ENCODE measurements at regions not wholly inside any gene's neighbourhood (a gene's known extent, or its start where the extent isn't known, plus 50 kb on each side); places are given as distances from the start of the nearest gene placed in this dataset.
"Not testable (repeated sequence)": the region's sequence is repeated elsewhere in the genome, so short reads cannot be mapped to it uniquely, and the experiment has no call there.

- DNase-seq, result no peak
- H3K27me3 ChIP-seq (ENCODE audit: low read depth), result peaks cover 72% of the 10 kb centered on the region
- intact Hi-C loops (cut with micrococcal nuclease), result no loop called here
- no peak overlapping the region for H3K27ac ChIP-seq (replicated peaks)
- no peaks in the 10 kb centered on the region for H3K9me3 ChIP-seq (replicated peaks)
- no peak for TF ChIP-seq CTCF (IDR thresholded peaks at IDR 0.05; ENCODE audit: borderline replicate concordance)
- no peaks in the 10 kb centered on the region for H3K36me3 ChIP-seq
- no peaks in the 10 kb centered on the region for H3K4me1 ChIP-seq
- no peak overlapping the region for H3K4me3 ChIP-seq
These were observed 66.3 kb downstream of the MRPL36 start for GRCh38 chr5:1733369-1733768.

DNA sequence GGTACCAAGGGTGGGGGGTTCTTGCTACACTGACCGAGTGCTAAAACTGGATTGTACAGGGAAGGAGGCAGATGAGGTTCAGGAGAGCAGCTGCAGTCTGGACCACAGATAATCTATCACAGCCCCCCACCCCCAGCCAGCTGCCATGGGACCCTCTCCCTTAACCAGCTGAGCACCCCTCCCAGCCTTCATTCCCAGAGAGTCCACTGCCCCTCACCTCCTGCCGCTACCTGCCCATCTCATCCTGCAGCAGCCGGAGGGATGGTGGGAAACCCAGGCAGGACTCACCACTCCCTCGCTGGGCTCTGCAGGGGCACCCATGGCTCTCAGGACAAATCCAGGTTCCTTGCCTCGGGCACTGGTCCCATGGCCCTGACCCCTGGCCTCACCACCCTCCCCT, 66.7 kb downstream of the MRPL36 start:
- DNase-seq, result no peak
- intact Hi-C loops (cut with micrococcal nuclease), result no loop called here
- no peak overlapping the region for H3K4me3 ChIP-seq
- no peak for TF ChIP-seq CTCF (IDR thresholded peaks at IDR 0.05; ENCODE audit: borderline replicate concordance)
- H3K36me3 ChIP-seq, result no peaks in the 10 kb centered on the region
- no peaks in the 10 kb centered on the region for H3K9me3 ChIP-seq (replicated peaks)
- peaks cover 73% of the 10 kb centered on the region for H3K27me3 ChIP-seq (ENCODE audit: low read depth)
- no peaks in the 10 kb centered on the region for H3K4me1 ChIP-seq
- no peak overlapping the region for H3K27ac ChIP-seq (replicated peaks)

DNA sequence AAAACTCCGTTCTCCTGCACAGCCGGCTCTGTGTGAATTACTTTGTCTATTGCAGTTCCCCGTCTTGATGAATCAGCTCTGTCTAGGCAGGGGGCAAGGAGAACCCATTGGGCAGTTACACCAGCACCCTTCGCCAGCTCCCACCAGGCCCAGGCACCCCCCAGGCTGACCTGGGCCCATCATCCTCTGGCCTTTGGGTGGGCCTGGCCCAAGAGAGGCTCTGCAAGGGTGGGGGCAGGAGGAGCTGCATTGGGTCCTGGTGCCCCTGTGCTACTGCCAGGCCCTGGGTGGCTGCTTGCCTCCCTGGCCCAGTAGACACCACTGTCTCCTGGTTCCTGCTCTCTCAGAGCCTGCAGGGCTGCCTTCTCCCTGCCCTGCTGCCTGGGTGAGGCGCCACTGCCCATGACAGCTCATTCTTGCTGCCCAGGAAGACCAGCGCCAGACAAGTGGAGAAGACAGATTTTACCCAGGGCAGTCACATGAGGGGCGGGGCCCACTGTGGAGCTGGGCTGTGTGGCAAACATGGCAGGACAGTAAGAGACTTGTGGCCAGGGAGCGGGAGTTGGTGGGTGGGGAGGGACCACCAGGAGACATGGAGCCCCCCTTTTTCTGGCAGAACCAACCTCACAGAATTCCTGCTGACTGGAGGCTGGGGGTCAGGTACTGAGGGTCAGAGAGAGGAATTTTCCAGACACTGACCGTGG, 67.2 kb downstream of the MRPL36 start:
- Histone ChIP-seq H3K27ac (replicated peaks) (no peak overlapping the region), H3K4me3 (no peak overlapping the region), H3K9me3 (replicated peaks) (no peaks in the 10 kb centered on the region), H3K4me1 (no peaks in the 10 kb centered on the region), H3K36me3 (no peaks in the 10 kb centered on the region), H3K27me3 (ENCODE audit: low read depth) (peaks cover 73% of the 10 kb centered on the region)
- intact Hi-C loops (cut with micrococcal nuclease), result no loop called here
- no peak for DNase-seq
- TF ChIP-seq CTCF (IDR thresholded peaks at IDR 0.05; ENCODE audit: borderline replicate concordance), result no peak

GRCh38 chr5:1731855-1732237, 67.8 kb downstream of the MRPL36 start:
- H3K4me3 ChIP-seq; H3K36me3 ChIP-seq; H3K27ac ChIP-seq (replicated peaks); intact Hi-C loops (cut with micrococcal nuclease); H3K9me3 ChIP-seq (replicated peaks); H3K4me1 ChIP-seq; DNase-seq: not testable (repeated sequence)
- H3K27me3 ChIP-seq (ENCODE audit: low read depth), result peaks cover 69% of the 10 kb centered on the region

DNA sequence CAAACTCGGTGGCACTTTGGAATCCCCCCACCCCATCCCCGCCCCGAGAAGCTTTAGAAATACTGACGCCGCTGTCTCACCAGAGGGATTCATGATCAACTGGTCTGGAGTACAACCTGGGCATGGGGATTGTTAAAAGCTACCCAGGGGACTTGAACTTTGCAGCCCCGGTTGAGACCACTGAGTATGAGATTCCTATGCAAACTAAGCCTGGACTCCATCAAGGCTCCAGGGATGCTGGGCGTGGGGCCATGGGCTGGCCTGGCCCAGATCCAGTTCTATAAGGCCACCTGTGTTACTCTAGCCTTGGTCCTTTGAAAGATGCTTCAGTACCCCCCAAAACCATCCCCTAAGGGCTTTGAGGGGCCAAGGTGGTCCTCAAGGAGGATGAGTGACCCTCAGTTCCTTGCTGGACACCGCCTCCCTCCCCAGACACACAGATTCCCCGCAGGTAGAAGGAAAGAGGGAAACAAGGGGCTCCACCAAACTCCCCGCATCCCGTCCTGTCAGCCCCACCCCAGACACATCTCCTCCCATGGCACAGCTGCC, 68.5 kb downstream of the MRPL36 start:
- DNase-seq, result no peak
- peaks cover 68% of the 10 kb centered on the region for H3K27me3 ChIP-seq (ENCODE audit: low read depth)
- H3K27ac ChIP-seq (replicated peaks), result no peak overlapping the region
- no peak overlapping the region for H3K4me3 ChIP-seq
- no peaks in the 10 kb centered on the region for H3K36me3 ChIP-seq
- intact Hi-C loops (cut with micrococcal nuclease), result no loop called here
- H3K4me1 ChIP-seq, result no peaks in the 10 kb centered on the region
- H3K9me3 ChIP-seq (replicated peaks), result no peaks in the 10 kb centered on the region
- TF ChIP-seq CTCF (IDR thresholded peaks at IDR 0.05; ENCODE audit: borderline replicate concordance), result no peak

GRCh38 chr5:1730487-1730847, 69.2 kb downstream of the MRPL36 start:
- no peak for TF ChIP-seq CTCF (IDR thresholded peaks at IDR 0.05; ENCODE audit: borderline replicate concordance)
- Histone ChIP-seq H3K27me3 (ENCODE audit: low read depth) (peaks cover 68% of the 10 kb centered on the region), H3K9me3 (replicated peaks) (no peaks in the 10 kb centered on the region), H3K4me3 (no peak overlapping the region), H3K4me1 (no peaks in the 10 kb centered on the region), H3K27ac (replicated peaks) (no peak overlapping the region), H3K36me3 (no peaks in the 10 kb centered on the region)
- DNase-seq, result no peak
- intact Hi-C loops (cut with micrococcal nuclease), result no loop called here
